Fibroblast of skin of back (primary cell): ENCODE measurements at regions not wholly inside any gene's neighbourhood (a gene's known extent, or its start where the extent isn't known, plus 50 kb on each side); places are given as distances from the start of the nearest gene placed in this dataset.

Experiments
- DNase-seq: peaks from one replicate; pipeline ENCODE4 v3.0.0-alpha.2; 2013

DNA sequence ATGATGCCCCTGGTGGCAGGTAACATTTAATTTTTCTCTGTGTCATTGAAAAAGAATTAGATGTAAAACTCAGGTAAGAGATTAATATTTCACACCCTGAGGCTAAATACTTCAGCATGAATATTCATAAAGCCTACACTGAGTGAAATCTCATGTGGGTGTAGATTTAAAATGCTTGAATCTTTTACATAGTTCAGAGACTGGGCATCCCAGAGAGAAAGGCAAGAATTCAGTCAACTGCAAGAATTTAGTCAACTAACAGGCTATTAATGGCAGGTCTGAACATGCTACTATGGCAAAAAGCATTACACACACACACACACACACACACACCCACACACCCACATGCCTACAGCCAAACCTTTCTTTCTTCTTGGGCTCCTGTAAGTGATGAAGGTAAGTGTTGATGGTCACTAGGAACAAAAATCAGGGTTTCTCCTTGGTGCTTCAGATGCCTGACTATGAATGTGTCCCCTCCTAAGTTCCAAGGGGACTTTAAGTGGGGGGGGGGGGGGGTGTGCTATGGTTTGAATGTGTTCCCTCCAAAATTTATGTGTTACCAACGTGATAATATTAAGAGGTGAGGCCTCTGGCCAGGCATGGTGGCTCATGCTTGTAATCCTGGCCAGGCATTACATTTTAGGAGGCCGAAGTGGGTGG is 63.7 kb upstream of the PSMD7 start:
- DNase-seq: no peak

DNA sequence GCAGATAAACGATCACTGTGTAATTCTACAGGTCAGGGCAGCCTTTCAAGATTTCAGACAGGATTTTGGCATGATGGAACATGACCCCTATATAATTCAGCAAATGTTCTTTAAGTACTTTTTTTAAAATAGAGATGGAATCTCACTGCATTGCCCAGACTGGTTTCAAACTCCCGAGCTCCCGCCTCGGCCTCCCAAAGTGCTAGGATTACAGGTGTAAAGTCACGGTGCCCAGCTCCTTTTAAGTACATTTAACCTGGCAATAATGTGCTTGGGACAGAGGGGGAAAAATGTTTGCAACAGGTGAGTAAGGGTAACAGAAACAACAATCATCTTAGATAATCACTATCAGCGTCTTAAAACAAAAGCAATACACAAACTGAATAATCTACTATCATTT is 66.5 kb upstream of the PSMD7 start:
- DNase-seq: no peak

DNA sequence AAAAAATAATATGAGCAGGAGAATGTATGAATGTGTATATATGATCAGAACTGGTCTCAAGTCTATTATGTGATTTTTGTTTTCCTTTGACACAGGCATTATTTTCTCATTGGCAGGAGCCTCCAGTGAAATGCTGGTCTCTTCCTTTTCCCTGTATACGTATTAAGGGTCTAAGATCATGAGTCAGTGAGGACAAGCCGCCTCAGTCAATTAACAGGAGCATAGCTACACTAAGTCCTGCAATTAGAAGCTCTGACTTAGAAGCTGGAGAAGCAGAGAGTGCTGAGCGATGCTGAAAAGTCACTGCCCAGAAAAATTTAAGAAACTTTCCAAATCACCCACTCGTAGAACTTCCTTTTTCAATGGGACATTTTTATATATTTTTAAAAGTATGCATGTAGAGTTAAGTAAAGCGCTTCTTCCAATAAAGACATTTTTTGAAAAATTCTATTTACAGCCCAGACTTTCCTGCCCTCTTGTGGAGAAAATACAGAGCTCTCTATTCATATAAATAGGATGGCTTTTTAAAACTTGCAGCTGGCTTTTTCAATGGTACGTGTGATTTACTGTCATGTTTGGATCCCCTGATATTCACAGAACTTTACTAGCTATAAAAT is 70.2 kb upstream of the PSMD7 start:
- DNase-seq: peak; percentile 13

GRCh38 chr16:74224828-74225612 is 71.6 kb upstream of the PSMD7 start:
- peak; percentile 62 for DNase-seq

GRCh38 chr16:74221828-74222227 is 74.8 kb upstream of the PSMD7 start:
- no peak for DNase-seq

- no peak for DNase-seq
Observed at GRCh38 chr16:74219706-74220105, 76.9 kb upstream of the PSMD7 start.

DNA sequence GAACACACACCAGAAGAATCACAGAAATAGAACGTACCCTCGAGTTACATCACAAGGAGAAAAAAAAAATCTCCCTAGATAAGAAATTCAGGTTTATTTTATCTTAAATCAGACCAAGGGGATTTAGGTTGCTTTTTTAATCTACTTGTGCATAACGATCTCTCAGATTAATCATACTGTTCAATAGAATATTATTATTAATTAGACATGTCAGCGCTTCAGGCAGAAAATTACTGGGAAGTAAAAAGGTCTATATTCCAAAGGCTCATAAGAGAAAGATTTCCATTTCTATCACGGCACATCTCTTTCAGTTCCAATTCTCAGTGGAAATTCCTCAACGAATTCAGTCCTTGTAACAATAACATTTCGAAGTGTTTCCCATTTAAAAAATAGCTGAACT is 77.7 kb upstream of the PSMD7 start:
- no peak for DNase-seq

DNA sequence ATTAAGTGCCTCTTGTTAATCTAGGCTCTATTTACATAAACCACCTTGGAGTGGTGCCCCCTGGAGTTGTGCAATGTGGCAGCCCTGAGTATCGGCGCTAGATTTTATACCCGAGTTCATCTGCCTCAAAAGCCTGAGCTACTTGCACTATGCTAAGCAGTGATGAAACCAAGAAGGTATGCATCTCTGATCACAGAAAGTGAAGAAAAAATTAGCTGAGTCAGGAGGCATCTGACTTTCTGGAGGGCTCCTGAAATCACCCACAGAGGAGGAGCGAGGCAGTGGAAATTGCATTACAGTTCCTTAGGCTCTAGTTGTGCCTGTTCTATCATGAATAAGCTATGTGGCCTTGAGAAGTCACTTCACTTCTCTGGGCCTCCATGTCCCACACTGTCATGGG is 80.3 kb upstream of the PSMD7 start:
- peak; percentile 12 for DNase-seq

DNA sequence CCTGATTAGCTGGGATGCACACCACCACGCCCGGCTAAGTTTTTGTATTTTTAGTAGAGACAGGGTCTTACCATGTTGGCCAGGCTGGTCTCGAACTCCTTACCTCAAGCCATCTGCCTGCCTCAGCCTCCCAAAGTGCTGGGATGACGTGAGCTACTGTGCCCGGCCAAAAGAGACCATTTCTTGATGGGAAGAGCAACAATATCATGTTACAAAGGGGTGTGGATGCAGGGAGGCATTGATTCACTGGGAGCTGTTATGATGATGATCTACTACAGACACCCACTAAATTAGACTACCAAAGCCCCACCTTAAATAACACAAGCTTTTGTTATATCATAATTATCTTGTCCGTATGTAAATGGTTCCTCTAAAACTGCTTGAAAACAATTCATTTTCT is 81.4 kb upstream of the PSMD7 start:
- DNase-seq: no peak

GRCh38 chr16:74213372-74213771 is 83.2 kb upstream of the PSMD7 start:
- DNase-seq: no peak

DNA sequence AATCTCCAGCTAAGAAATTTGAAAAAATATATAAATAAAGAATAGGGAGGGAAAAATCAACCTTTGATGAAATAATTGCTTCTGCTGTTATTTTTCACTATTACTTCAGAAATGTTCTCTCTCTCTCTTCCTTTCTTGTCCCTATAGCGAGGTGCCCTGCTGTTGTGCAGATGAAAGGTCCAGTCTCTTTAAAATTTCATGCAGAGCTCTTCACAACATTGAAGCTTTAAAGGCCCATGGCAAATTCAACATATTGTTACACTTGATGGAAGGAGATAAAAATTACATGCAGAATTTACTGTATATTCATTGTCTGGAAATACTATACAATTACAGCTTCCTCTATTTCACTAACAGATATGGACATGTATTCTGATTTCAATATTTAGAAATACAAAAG is 86.4 kb upstream of the PSMD7 start:
- no peak for DNase-seq

DNA sequence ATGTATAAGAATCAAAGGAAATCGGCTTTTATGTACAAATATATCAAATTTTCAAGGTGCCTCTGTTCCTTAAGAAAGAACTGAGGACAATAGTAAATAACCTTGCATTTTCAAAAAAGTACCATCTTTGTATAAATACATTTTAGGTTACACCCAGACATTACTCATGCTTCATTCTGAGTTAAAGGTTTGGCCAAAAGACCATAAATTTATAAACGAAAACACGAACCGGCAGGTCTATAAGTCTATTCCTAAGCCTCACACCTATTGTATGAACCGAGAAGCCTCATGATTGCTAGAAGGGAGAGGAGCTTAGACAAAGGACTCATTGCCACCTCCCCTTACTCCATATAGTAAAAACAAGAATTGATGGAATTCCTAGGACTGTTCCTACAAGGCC is 94.6 kb upstream of the PSMD7 start:
- DNase-seq: no peak

- DNase-seq: no peak
Observed at GRCh38 chr16:74201576-74201975, 95.0 kb upstream of the PSMD7 start.

GRCh38 chr16:74200921-74201320 is 95.7 kb upstream of the PSMD7 start:
- no peak for DNase-seq

- DNase-seq: no peak
Observed at GRCh38 chr16:74199842-74200124, 96.8 kb upstream of the PSMD7 start.

GRCh38 chr16:74199066-74199841 is 97.4 kb upstream of the PSMD7 start:
- DNase-seq: peak; percentile 10

GRCh38 chr16:74192281-74192797 is 104.3 kb upstream of the PSMD7 start:
- no peak for DNase-seq

GRCh38 chr16:74190292-74190691 is 106.3 kb upstream of the PSMD7 start:
- no peak for DNase-seq

DNA sequence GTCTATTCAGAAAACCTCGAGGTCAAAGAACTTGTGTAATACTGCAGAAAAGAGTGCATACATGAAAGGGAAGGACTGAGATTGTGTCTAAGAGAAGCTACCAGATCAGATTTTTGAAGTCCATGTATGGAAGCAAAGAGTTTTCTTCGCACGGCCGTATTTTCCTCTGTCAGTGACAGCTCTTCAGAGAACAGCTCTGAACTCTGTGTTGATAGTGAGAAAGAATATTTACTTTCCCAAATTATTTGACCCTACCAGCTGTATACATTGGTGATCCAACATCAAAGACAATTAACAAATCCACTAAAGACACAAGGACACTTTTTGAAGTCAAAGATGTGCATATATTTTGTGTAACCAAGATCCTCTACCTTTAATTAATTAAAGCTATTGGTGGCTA is 107.8 kb upstream of the PSMD7 start:
- no peak for DNase-seq

GRCh38 chr16:74186561-74186971 is 110.0 kb upstream of the PSMD7 start:
- peak; percentile 85 for DNase-seq

DNA sequence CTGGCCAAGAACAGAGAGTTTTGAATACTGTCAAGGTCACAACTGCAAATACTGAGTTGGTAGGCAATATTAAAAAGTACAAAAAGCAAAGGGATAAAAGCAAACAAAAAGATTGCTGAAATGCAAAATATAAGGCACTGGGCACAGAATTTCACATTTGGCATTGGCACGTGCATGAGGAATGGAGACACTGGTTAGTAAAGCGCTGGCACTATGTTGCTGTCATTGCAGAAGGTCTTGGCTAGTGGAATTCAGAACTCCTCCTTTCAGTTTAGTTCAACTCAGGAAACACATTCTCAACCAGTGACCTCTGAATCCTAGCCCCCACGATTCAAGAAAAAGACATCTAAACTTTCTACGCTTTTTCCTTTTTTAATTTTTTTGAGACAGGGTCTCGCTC is 111.8 kb upstream of the PSMD7 start:
- no peak for DNase-seq

DNA sequence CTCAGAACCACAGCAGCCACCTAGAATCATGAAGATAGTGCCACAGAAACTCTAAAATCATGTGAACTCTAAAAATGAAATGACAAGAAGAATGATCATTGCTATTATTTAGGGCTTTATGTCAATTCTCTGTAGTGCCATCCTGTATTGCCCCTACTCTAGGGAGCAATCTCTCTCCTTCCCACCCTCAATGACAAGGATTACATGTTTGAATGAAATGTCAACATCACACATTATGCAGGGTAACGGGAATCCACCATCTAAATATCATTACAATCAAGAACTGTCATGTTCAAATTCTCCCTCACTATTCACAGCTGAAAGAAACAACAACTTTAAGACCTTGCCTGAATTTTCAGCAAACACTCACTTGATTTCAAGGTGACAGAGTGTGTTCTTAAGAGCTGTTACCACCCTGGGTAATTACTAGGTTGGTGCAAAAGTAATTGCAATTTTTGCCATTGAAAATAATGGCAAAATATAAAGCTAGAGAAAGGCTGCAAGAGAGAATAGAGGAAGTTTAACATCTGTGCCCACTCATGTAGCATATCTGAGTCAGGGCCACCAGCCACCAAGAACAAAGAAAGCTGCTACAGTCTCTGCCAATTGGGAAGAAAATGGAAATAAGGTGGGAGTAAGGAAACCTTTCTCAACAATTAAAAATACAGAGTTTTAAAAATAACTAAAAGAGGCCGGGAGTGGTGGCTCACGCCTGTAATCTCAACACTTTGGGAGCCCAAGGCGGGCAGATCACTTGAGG is 112.8 kb upstream of the PSMD7 start:
- no peak for DNase-seq
